Activated T-cell treated with anti-CD3 and anti-CD28 coated beads, Interleukin-2, amount 50 U/mL, for 72 hours (primary cell): ENCODE measurements at regions not wholly inside any gene's neighbourhood (a gene's known extent, or its start where the extent isn't known, plus 50 kb on each side); places are given as distances from the start of the nearest gene placed in this dataset.

Source experiments
- ATAC-seq, 2 donors: fragments of 150-1000 bp; cut with Tn5 transposase; replicated peaks in 1 of 2; 2 replicates each; pipeline ENCODE4 v1.10.0; 2021; ENCODE audit warnings: moderate library complexity in 2 of 2, mild to moderate bottlenecking in 1 of 2
- DNase-seq, 2 donors: peaks; one replicate each; pipeline ENCODE4 v3.0.0; 2021 to 2022; ENCODE audit warnings: mixed read lengths in 1 of 2
- H3K27ac Mint-ChIP-seq: one replicate; pipeline ENCODE4 v1.8.0; 2022; ENCODE audit warnings: mild to moderate bottlenecking, moderate library complexity, mixed read lengths
- H3K27me3 Mint-ChIP-seq: one replicate; pipeline ENCODE4 v1.8.0; 2022; ENCODE audit warnings: low read depth, mixed read lengths
- H3K36me3 Mint-ChIP-seq, 2 donors: one replicate each; pipeline ENCODE4 v1.8.0; 2022; ENCODE audit warnings: mixed read lengths in 2 of 2, mild to moderate bottlenecking in 1 of 2; ENCODE audit not compliant: insufficient read depth in 2 of 2
- H3K4me1 Mint-ChIP-seq: one replicate; pipeline ENCODE4 v1.8.0; 2022; ENCODE audit warnings: low read depth, mixed read lengths
- H3K4me3 Mint-ChIP-seq, 2 donors: one replicate each; pipeline ENCODE4 v1.8.0; 2022; ENCODE audit warnings: mild to moderate bottlenecking in 2 of 2, mixed read lengths in 2 of 2, moderate library complexity in 2 of 2
- H3K9me3 Mint-ChIP-seq, 2 donors: one replicate each; pipeline ENCODE4 v1.8.0; 2022; ENCODE audit warnings: mixed read lengths in 2 of 2

DNA sequence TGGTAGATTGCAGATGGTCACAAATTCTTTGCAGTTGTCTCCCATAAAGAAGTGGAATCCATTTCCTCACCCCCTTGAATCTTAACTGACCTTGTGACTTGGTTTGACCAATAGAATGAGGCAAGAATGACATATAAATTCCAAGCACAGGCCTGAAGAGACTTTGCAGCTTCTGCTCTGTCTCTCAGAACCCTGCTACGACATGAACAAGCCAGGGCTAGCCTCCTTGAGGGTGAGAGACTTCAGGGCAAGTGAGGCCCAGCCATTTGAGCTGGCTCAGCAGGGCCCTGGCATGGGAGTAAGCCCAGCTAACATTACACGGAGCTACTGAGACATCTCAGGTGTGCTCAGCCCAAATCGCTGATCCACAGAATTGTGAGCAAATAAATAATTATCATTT is 216.3 kb upstream of the MAN1A1 start:
- no peak for ATAC-seq
- no peak for DNase-seq
- no peaks in the 10 kb centered on the region for H3K36me3 Mint-ChIP-seq
- H3K4me1 Mint-ChIP-seq, result no peaks in the 10 kb centered on the region
- H3K9me3 Mint-ChIP-seq, result no peaks in the 10 kb centered on the region
- no peak overlapping the region for H3K27ac Mint-ChIP-seq
- H3K27me3 Mint-ChIP-seq, result no peaks in the 10 kb centered on the region
- no peak overlapping the region for H3K4me3 Mint-ChIP-seq

GRCh38 chr6:119562168-119562567 is 212.6 kb upstream of the MAN1A1 start:
- Mint-ChIP-seq H3K4me3 (no peak overlapping the region), H3K4me1 (no peaks in the 10 kb centered on the region), H3K27ac (no peak overlapping the region), H3K36me3 (no peaks in the 10 kb centered on the region), H3K27me3 (no peaks in the 10 kb centered on the region), H3K9me3 (no peaks in the 10 kb centered on the region)
- no peak for ATAC-seq
- no peak for DNase-seq

DNA sequence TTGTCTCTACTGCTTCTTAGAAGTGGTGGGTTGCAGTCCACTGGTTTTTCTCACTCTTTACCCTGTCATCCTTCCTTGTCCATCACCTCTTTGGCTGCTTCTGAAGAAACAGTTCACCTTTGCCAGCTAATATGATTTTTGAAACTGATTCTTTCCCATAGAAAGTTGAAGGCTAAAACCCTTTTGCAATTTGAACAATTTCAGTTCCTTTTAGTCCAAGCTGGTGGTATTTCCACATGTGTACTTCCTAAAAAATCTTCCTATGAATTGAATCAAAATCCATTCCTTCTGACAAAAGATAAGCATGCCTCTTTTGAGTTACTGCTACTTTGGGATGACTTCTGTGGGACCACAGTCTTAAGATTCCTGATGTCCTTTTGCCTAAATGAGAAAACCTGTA is 210.0 kb upstream of the MAN1A1 start:
- Mint-ChIP-seq H3K27ac (no peak overlapping the region), H3K4me3 (no peak overlapping the region), H3K9me3 (peaks cover 0 to 3% of the 10 kb centered on the region in 2 donors), H3K4me1 (no peaks in the 10 kb centered on the region), H3K27me3 (no peaks in the 10 kb centered on the region), H3K36me3 (no peaks in the 10 kb centered on the region)
- no peak for DNase-seq
- ATAC-seq, result no peak

DNA sequence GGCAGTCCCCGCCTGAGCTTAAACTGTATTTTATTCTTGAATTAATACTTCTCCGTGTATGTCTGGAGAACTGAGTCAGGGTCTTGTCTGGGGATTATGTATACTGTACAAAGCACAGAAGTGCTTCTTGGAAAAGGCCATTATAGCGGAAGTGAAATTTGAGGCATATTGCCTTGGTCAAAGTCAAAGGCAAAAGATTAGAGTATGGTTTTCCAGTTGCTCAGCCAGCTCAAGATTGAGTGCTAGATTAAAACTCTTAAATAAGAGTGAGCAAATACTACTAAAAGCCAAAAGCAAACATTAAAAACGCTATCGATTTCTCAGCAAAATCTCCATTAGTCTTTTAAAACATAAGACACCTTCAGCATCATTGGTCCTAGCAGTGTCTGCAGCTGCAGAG is 207.7 kb upstream of the MAN1A1 start:
- Mint-ChIP-seq H3K9me3 (peaks cover 3 to 5% of the 10 kb centered on the region in 2 donors), H3K27me3 (no peaks in the 10 kb centered on the region), H3K4me3 (no peak overlapping the region), H3K36me3 (no peaks in the 10 kb centered on the region), H3K27ac (no peak overlapping the region), H3K4me1 (no peaks in the 10 kb centered on the region)
- DNase-seq, result no peak
- no peak for ATAC-seq

- H3K9me3 Mint-ChIP-seq, result peaks cover 3 to 5% of the 10 kb centered on the region in 2 donors
- H3K4me3 Mint-ChIP-seq, result no peak overlapping the region
- no peaks in the 10 kb centered on the region for H3K36me3 Mint-ChIP-seq
- DNase-seq (no peak), ATAC-seq (no peak)
- H3K27me3 Mint-ChIP-seq, result no peaks in the 10 kb centered on the region
- no peaks in the 10 kb centered on the region for H3K4me1 Mint-ChIP-seq
- no peak overlapping the region for H3K27ac Mint-ChIP-seq
Measured at GRCh38 chr6:119552021-119552420, 202.5 kb upstream of the MAN1A1 start.

DNA sequence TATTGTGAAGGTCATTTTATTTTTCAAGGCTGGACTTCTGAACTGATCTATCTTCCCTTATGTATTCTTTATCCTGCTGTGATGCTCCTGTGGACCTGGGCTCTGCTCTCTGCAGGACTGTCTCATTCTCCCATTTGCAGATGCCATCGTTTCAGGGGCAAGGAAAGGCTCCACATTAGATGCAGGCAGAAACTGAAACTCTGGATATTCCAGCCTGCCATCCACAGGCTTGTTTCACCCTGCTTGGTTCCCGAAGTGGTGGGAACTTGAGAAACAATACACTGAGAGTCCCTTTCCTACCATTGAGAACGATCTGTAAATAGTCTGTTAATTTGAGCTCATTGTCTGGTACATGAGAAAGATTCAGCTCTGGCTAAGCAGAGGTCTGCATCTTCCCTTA is 197.5 kb upstream of the MAN1A1 start:
- Mint-ChIP-seq H3K36me3 (no peaks in the 10 kb centered on the region), H3K27ac (no peak overlapping the region), H3K9me3 (no peaks in the 10 kb centered on the region), H3K4me3 (no peak overlapping the region), H3K27me3 (no peaks in the 10 kb centered on the region), H3K4me1 (no peaks in the 10 kb centered on the region)
- ATAC-seq (no peak), DNase-seq (no peak)

GRCh38 chr6:119545245-119545644 is 195.7 kb upstream of the MAN1A1 start:
- H3K27ac Mint-ChIP-seq, result no peak overlapping the region
- no peak for ATAC-seq

GRCh38 chr6:119544325-119545175 is 195.0 kb upstream of the MAN1A1 start:
- Mint-ChIP-seq H3K27ac (no peak overlapping the region), H3K4me1 (no peaks in the 10 kb centered on the region), H3K9me3 (no peaks in the 10 kb centered on the region), H3K4me3 (no peak overlapping the region), H3K27me3 (peaks cover 6% of the 10 kb centered on the region), H3K36me3 (no peaks in the 10 kb centered on the region)
- no peak for ATAC-seq
- no peak for DNase-seq

More at GRCh38 chr6:119545245-119545644, 195.7 kb upstream of the MAN1A1 start:
- no peak for DNase-seq
- no peak overlapping the region for H3K4me3 Mint-ChIP-seq
- H3K9me3 Mint-ChIP-seq, result no peaks in the 10 kb centered on the region
- H3K36me3 Mint-ChIP-seq, result no peaks in the 10 kb centered on the region
- no peaks in the 10 kb centered on the region for H3K4me1 Mint-ChIP-seq
- peaks cover 6% of the 10 kb centered on the region for H3K27me3 Mint-ChIP-seq

- ATAC-seq (no peak), DNase-seq (no peak)
- Mint-ChIP-seq H3K27me3 (peaks cover 6% of the 10 kb centered on the region), H3K4me1 (no peaks in the 10 kb centered on the region), H3K4me3 (no peak overlapping the region), H3K27ac (no peak overlapping the region), H3K36me3 (no peaks in the 10 kb centered on the region), H3K9me3 (no peaks in the 10 kb centered on the region)
Measured at GRCh38 chr6:119543332-119543731, 193.8 kb upstream of the MAN1A1 start.

GRCh38 chr6:119542037-119542436 is 192.5 kb upstream of the MAN1A1 start:
- ATAC-seq, result no peak
- H3K27ac Mint-ChIP-seq, result no peak overlapping the region

DNA sequence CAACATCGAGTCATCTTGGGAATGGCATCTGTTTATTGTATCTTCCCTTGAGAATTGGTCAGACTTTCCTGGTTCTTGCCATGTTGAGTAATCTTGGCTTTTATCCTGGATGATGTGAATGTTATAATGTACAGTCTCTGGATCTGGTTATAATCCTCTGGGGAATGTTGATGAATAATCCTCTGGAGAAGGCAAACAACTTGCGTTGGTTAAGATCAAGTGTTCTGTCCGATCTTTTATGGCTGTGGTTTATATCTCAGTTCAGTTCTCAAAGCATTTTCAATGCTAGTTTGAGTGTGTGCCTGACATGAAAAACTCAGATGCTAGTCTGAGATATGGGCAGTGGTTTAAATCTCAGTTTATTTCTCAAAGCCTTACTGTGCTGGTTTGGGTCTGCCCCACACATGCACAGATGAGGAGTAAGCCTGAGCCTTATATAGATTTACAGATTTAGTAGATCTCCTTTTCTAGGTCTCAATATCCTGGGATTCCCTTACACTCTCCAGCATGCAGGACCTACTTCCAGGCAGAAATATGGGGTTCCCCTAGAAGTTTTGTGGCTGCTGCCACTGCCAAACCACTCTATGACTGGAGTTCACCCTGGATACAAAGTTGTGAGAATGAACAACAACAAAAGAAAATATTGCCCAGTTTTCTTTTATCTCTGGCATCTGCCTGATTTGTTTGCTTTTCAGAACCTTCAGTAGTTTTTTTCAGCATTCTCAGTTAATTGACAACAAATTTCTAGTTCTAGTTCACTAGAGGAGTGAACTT is 191.8 kb upstream of the MAN1A1 start:
- no peaks in the 10 kb centered on the region for H3K36me3 Mint-ChIP-seq
- H3K9me3 Mint-ChIP-seq, result no peaks in the 10 kb centered on the region
- peaks cover 6% of the 10 kb centered on the region for H3K27me3 Mint-ChIP-seq
- DNase-seq (no peak), ATAC-seq (no peak)
- no peaks in the 10 kb centered on the region for H3K4me1 Mint-ChIP-seq
- H3K4me3 Mint-ChIP-seq, result no peak overlapping the region
- no peak overlapping the region for H3K27ac Mint-ChIP-seq

More at GRCh38 chr6:119542037-119542436, 192.5 kb upstream of the MAN1A1 start:
- no peak overlapping the region for H3K4me3 Mint-ChIP-seq
- no peak for DNase-seq
- H3K27me3 Mint-ChIP-seq, result peaks cover 6% of the 10 kb centered on the region
- H3K4me1 Mint-ChIP-seq, result no peaks in the 10 kb centered on the region
- H3K9me3 Mint-ChIP-seq, result no peaks in the 10 kb centered on the region
- no peaks in the 10 kb centered on the region for H3K36me3 Mint-ChIP-seq

GRCh38 chr6:119540417-119540816 is 190.9 kb upstream of the MAN1A1 start:
- Mint-ChIP-seq H3K4me3 (no peak overlapping the region), H3K9me3 (no peaks in the 10 kb centered on the region), H3K36me3 (no peaks in the 10 kb centered on the region), H3K4me1 (no peaks in the 10 kb centered on the region), H3K27me3 (peaks cover 6% of the 10 kb centered on the region), H3K27ac (no peak overlapping the region)
- no peak for ATAC-seq
- no peak for DNase-seq

GRCh38 chr6:119539066-119539746 is 189.6 kb upstream of the MAN1A1 start:
- DNase-seq (no peak), ATAC-seq (no peak)
- H3K4me3 Mint-ChIP-seq, result no peak overlapping the region
- no peaks in the 10 kb centered on the region for H3K36me3 Mint-ChIP-seq
- H3K9me3 Mint-ChIP-seq, result no peaks in the 10 kb centered on the region
- no peak overlapping the region for H3K27ac Mint-ChIP-seq
- no peaks in the 10 kb centered on the region for H3K4me1 Mint-ChIP-seq
- H3K27me3 Mint-ChIP-seq, result peaks cover 6% of the 10 kb centered on the region
